ENCODE measurements at regions not wholly inside any gene's neighbourhood (a gene's known extent, or its start where the extent isn't known, plus 50 kb on each side); places are given as distances from the start of the nearest gene placed in this dataset.
"Not testable (repeated sequence)": the region's sequence is repeated elsewhere in the genome, so short reads cannot be mapped to it uniquely, and the experiment has no call there.

- in situ Hi-C loops (cut with HindIII; ENCODE audit: low sequenced_read_pairs): no loop called here
Observed at GRCh38 chr3:21256932-21257331, 494.1 kb downstream of the ZNF385D start.

GRCh38 chr3:21238661-21239060 is 512.3 kb downstream of the ZNF385D start:
- in situ Hi-C loops (cut with HindIII; ENCODE audit: low sequenced_read_pairs): no loop called here

- in situ Hi-C loops (cut with HindIII; ENCODE audit: low sequenced_read_pairs): no loop called here
Observed at GRCh38 chr3:21237638-21238037, 513.4 kb downstream of the ZNF385D start.

- in situ Hi-C loops (cut with HindIII; ENCODE audit: low sequenced_read_pairs): no loop called here
Observed at GRCh38 chr3:21235491-21235890, 515.5 kb downstream of the ZNF385D start.

GRCh38 chr3:21234933-21235332 is 516.1 kb downstream of the ZNF385D start:
- in situ Hi-C loops (cut with HindIII; ENCODE audit: low sequenced_read_pairs): no loop called here

GRCh38 chr3:21229426-21230135 is 521.4 kb downstream of the ZNF385D start:
- in situ Hi-C loops (cut with HindIII; ENCODE audit: low sequenced_read_pairs): no loop called here

GRCh38 chr3:21226086-21226485 is 524.9 kb downstream of the ZNF385D start:
- in situ Hi-C loops (cut with HindIII; ENCODE audit: low sequenced_read_pairs): no loop called here

GRCh38 chr3:21220944-21221343 is 530.1 kb downstream of the ZNF385D start:
- in situ Hi-C loops (cut with HindIII; ENCODE audit: low sequenced_read_pairs): loop anchor here (5.0 kb wide), 1 partner anchor 49 kb away; no protein-coding TSS in a partner anchor

GRCh38 chr3:21216598-21216997 is 534.4 kb downstream of the ZNF385D start:
- in situ Hi-C loops (cut with HindIII; ENCODE audit: low sequenced_read_pairs): no loop called here

GRCh38 chr3:21204122-21204521 is 546.9 kb downstream of the ZNF385D start:
- in situ Hi-C loops (cut with HindIII; ENCODE audit: low sequenced_read_pairs): not testable (repeated sequence)

- in situ Hi-C loops (cut with HindIII; ENCODE audit: low sequenced_read_pairs): no loop called here
Observed at GRCh38 chr3:21195203-21195602, 555.8 kb downstream of the ZNF385D start.

GRCh38 chr3:21194036-21194435 is 557.0 kb downstream of the ZNF385D start:
- in situ Hi-C loops (cut with HindIII; ENCODE audit: low sequenced_read_pairs): not testable (repeated sequence)

GRCh38 chr3:21188459-21188858 is 562.6 kb downstream of the ZNF385D start:
- in situ Hi-C loops (cut with HindIII; ENCODE audit: low sequenced_read_pairs): no loop called here

- in situ Hi-C loops (cut with HindIII; ENCODE audit: low sequenced_read_pairs): no loop called here
Observed at GRCh38 chr3:21185816-21186314, 565.1 kb downstream of the ZNF385D start.

GRCh38 chr3:21174461-21174860 is 576.5 kb downstream of the ZNF385D start:
- in situ Hi-C loops (cut with HindIII; ENCODE audit: low sequenced_read_pairs): loop anchor here (5.0 kb wide), 1 partner anchor 48 kb away; no protein-coding TSS in a partner anchor

GRCh38 chr3:21170964-21171363 is 580.0 kb downstream of the ZNF385D start:
- in situ Hi-C loops (cut with HindIII; ENCODE audit: low sequenced_read_pairs): loop anchor here (5.0 kb wide), 1 partner anchor 51 kb away; no protein-coding TSS in a partner anchor

- in situ Hi-C loops (cut with HindIII; ENCODE audit: low sequenced_read_pairs): loop anchor here (5.0 kb wide), 1 partner anchor 52 kb away; no protein-coding TSS in a partner anchor
Observed at GRCh38 chr3:21169948-21170347, 581.1 kb downstream of the ZNF385D start.

- in situ Hi-C loops (cut with HindIII; ENCODE audit: low sequenced_read_pairs): no loop called here
Observed at GRCh38 chr3:21168471-21168870, 582.5 kb downstream of the ZNF385D start.

- in situ Hi-C loops (cut with HindIII; ENCODE audit: low sequenced_read_pairs): no loop called here
Observed at GRCh38 chr3:21163956-21164355, 587.1 kb downstream of the ZNF385D start.

GRCh38 chr3:21159543-21159906 is 591.5 kb downstream of the ZNF385D start:
- in situ Hi-C loops (cut with HindIII; ENCODE audit: low sequenced_read_pairs): no loop called here

GRCh38 chr3:21158861-21159542 is 592.0 kb downstream of the ZNF385D start:
- in situ Hi-C loops (cut with HindIII; ENCODE audit: low sequenced_read_pairs): no loop called here

- in situ Hi-C loops (cut with HindIII; ENCODE audit: low sequenced_read_pairs): no loop called here
Observed at GRCh38 chr3:21154911-21155310, 596.1 kb downstream of the ZNF385D start.
